OCI-LY7 (cell line): ENCODE measurements at regions not wholly inside any gene's neighbourhood (a gene's known extent, or its start where the extent isn't known, plus 50 kb on each side); places are given as distances from the start of the nearest gene placed in this dataset.
"Not testable (repeated sequence)": the region's sequence is repeated elsewhere in the genome, so short reads cannot be mapped to it uniquely, and the experiment has no call there.

Experiments
- BruUV-seq: library from RNA; stranded (reverse); fragments of 400-500 nt; replicated peaks from 2 replicates; lab custom pipeline; 2021; lab: Mats Ljungman, UMichigan
- CTCF ChIA-PET: fragments of 300-600 bp; sonication (Branson Sonifier 250); formaldehyde crosslinking; loops from one replicate; lab custom pipeline; 2022; ENCODE audit warnings: antibody characterized with exemption; ENCODE audit not compliant: unreplicated experiment; lab: Charles Lee
- POLR2A ChIA-PET: fragments of 300-600 bp; sonication (Branson Sonifier 250); formaldehyde crosslinking; loops from one replicate; lab custom pipeline; 2022; ENCODE audit warnings: antibody characterized with exemption; lab: Charles Lee
- DNase-seq: peaks from one replicate; pipeline ENCODE4 v3.0.0-alpha.2; 2015; ENCODE audit warnings: low spot score
- H2AFZ ChIP-seq: fragments of 200-600 bp; sonication (generic), shearing (Covaris generic); 2 replicates; pipeline ENCODE4 v1.6.1; 2014; ENCODE audit warnings: mild to moderate bottlenecking, antibody characterized with exemption, low read length, moderate library complexity
- H3K27ac ChIP-seq: fragments of 200-600 bp; sonication (generic); 2 replicates; pipeline ENCODE4 v1.5.1; 2014; ENCODE audit warnings: mixed run types, low read depth, mild to moderate bottlenecking, moderate library complexity, low read length, inconsistent platforms; ENCODE audit not compliant: poor library complexity, severe bottlenecking
- H3K36me3 ChIP-seq: fragments of 200-600 bp; sonication (generic); 2 replicates; pipeline ENCODE4 v1.6.1; 2014; ENCODE audit warnings: mild to moderate bottlenecking, antibody characterized with exemption, low read length, moderate library complexity, mixed read lengths; ENCODE audit not compliant: insufficient read depth
- H3K4me1 ChIP-seq: fragments of 200-600 bp; sonication (generic); 2 replicates; pipeline ENCODE4 v1.5.1; 2014; ENCODE audit warnings: mild to moderate bottlenecking, low read length; ENCODE audit not compliant: insufficient read depth, poor library complexity, severe bottlenecking
- H3K4me2 ChIP-seq: fragments of 200-600 bp; sonication (generic); 2 replicates; pipeline ENCODE4 v1.6.1; 2014; ENCODE audit warnings: mild to moderate bottlenecking, low read length
- H3K4me3 ChIP-seq: fragments of 200-600 bp; sonication (generic); 2 replicates; pipeline ENCODE4 v1.5.1; 2014; ENCODE audit warnings: mild to moderate bottlenecking, low read depth, low read length; ENCODE audit not compliant: poor library complexity, severe bottlenecking
- H3K79me2 ChIP-seq: fragments of 200-600 bp; sonication (generic); 2 replicates; pipeline ENCODE4 v1.6.1; 2016; ENCODE audit warnings: low read depth, mild to moderate bottlenecking, low read length, moderate library complexity, mixed read lengths; ENCODE audit not compliant: insufficient read depth
- H3K9me2 ChIP-seq: fragments of 200-600 bp; sonication (generic); 2 replicates; pipeline ENCODE4 v1.6.1; 2016; ENCODE audit warnings: mild to moderate bottlenecking, low read length, mixed read lengths; ENCODE audit not compliant: insufficient read depth
- H3K9me3 ChIP-seq: fragments of 200-600 bp; sonication (generic); 2 replicates; pipeline ENCODE4 v1.6.1; 2014; ENCODE audit warnings: mild to moderate bottlenecking, mixed run types, low read length, mixed read lengths
- H4K20me1 ChIP-seq: fragments of 200-600 bp; sonication (generic); 2 replicates; pipeline ENCODE4 v1.6.1; 2014; ENCODE audit warnings: mild to moderate bottlenecking, antibody characterized with exemption, low read length, moderate library complexity, mixed read lengths; ENCODE audit not compliant: insufficient read depth
- EZH2phosphoT487 ChIP-seq: fragments of 200-600 bp; sonication (generic); IDR thresholded peaks from 2 replicates; pipeline ENCODE4 v1.6.1; 2018; ENCODE audit warnings: low read depth, borderline replicate concordance, mild to moderate bottlenecking, mixed run types, antibody characterized with exemption, low read length, moderate library complexity, mixed read lengths
- intact Hi-C: fragments of 100-400 bp; cut with micrococcal nuclease; formaldehyde crosslinking; loops from one replicate; pipeline ENCODE4 v1.10.0; 2022; ENCODE audit not compliant: unreplicated experiment
- TF ChIP-seq, protein P1 (sequence below): fragments of 200-600 bp; sonication (generic); conservative IDR thresholded peaks from 2 replicates; pipeline ENCODE4 v1.5.1; 2014; ENCODE audit warnings: mild to moderate bottlenecking, antibody characterized with exemption, low read length, moderate library complexity, mixed read lengths

DNA sequence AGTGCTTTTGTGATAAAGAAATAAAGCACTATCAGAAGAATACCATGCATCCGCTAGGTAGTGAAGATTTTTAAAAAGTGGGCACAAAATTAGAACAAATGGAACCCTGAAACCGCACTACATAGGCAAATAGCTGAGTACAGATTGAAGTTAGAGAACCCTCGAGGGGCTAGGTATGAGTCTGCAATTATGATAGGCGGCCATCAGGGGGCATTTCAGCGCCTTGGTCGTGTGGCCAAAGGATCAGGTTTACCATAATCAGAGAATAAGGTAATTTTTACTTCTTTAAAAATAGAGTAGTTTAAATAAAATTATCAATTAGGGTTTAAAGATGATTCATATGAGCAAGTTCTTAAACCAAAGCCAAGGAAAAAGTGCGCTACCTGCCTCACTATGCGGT, 129.8 kb downstream of the TMX1 start:
- peak; percentile 2 for DNase-seq
- no peak overlapping the region for H3K4me2 ChIP-seq
- H3K4me1 ChIP-seq = no peaks in the 10 kb centered on the region
- H3K9me2 ChIP-seq = no peaks in the 10 kb centered on the region
- CTCF ChIA-PET = no interaction called here
- H4K20me1 ChIP-seq = no peaks in the 10 kb centered on the region
- H3K4me3 ChIP-seq = no peak overlapping the region
- no peak overlapping the region for H3K27ac ChIP-seq
- H2AFZ ChIP-seq = no peak overlapping the region
- H3K36me3 ChIP-seq = no peaks in the 10 kb centered on the region
- intact Hi-C loops = no loop called here
- BruUV-seq = no TSS peak
- no peak for TF ChIP-seq EZH2phosphoT487
- TF ChIP-seq, protein P1, sequence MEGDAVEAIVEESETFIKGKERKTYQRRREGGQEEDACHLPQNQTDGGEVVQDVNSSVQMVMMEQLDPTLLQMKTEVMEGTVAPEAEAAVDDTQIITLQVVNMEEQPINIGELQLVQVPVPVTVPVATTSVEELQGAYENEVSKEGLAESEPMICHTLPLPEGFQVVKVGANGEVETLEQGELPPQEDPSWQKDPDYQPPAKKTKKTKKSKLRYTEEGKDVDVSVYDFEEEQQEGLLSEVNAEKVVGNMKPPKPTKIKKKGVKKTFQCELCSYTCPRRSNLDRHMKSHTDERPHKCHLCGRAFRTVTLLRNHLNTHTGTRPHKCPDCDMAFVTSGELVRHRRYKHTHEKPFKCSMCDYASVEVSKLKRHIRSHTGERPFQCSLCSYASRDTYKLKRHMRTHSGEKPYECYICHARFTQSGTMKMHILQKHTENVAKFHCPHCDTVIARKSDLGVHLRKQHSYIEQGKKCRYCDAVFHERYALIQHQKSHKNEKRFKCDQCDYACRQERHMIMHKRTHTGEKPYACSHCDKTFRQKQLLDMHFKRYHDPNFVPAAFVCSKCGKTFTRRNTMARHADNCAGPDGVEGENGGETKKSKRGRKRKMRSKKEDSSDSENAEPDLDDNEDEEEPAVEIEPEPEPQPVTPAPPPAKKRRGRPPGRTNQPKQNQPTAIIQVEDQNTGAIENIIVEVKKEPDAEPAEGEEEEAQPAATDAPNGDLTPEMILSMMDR = peak; percentile 76
- POLR2A ChIA-PET = interaction anchor here (1.1 to 1.6 kb wide), 2 partner anchors 11 to 12 kb away, joined by 5 to 9 read pairs; no protein-coding TSS in a partner anchor
- H3K9me3 ChIP-seq = no peaks in the 10 kb centered on the region
- no peaks in the 10 kb centered on the region for H3K79me2 ChIP-seq

DNA sequence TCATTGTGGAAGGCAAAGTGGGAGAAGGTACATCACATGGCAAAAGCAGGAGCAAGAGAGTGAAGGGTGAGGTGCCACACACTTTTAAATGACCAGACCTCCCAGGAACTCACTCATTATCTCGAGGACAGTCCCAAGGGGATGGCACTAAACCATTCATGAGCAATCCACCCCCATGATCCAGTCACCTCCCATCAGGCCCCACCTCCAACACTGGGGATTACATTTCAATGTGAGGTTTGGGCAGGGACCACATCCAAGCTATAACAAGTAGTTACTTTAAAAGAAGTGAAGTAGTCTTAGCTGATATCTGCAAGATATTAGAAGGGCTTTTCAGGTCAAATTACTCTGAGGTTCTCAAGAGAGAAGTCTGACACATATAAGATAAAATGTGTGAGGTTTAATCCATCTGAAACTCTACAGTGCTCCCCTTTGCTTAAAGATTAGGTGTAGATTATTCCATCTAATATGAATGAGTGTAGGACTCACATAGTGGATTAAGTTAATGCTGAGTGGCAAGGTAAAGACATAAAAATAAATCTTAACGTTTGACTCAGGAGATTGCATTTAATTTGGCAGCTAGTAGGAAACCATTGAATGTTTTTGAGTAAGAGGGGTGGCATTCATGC, 130.8 kb downstream of the TMX1 start:
- Histone ChIP-seq H4K20me1 (no peaks in the 10 kb centered on the region), H2AFZ (no peak overlapping the region), H3K79me2 (no peaks in the 10 kb centered on the region), H3K36me3 (no peaks in the 10 kb centered on the region), H3K9me2 (no peaks in the 10 kb centered on the region), H3K4me3 (no peak overlapping the region), H3K4me2 (no peak overlapping the region), H3K4me1 (no peaks in the 10 kb centered on the region), H3K9me3 (no peaks in the 10 kb centered on the region), H3K27ac (no peak overlapping the region)
- DNase-seq = no peak
- POLR2A ChIA-PET = interaction anchor here (0.6 to 1.6 kb wide), 3 partner anchors 10 to 1365 kb away, joined by 3 to 9 read pairs (median 5); no protein-coding TSS in a partner anchor
- intact Hi-C loops = no loop called here
- CTCF ChIA-PET = no interaction called here
- TF ChIP-seq, protein P1 = no peak
- BruUV-seq = no TSS peak

DNA sequence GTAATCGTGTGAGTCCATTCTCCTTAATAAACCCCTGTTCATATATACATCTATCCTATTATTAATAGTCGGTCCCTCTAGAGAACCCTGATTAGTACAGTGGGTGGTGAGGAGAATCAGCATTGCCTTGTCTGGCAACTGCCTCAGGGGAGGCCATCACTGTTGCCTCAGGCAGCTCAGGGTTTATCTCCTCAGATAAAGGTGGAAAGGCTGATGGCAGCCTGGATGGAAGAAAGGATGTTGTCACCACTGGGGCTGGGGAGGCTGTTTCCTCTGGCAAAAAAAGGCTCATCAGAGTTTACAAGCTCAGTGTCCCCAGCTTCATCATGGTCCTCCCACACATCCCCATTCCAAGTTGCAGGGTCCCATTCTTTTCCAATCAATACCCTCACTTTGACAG, 137.1 kb downstream of the TMX1 start:
- intact Hi-C loops, H3K4me1 ChIP-seq, CTCF ChIA-PET, H4K20me1 ChIP-seq, H3K79me2 ChIP-seq, H2AFZ ChIP-seq, H3K4me3 ChIP-seq, DNase-seq, H3K9me3 ChIP-seq, POLR2A ChIA-PET, H3K4me2 ChIP-seq, H3K27ac ChIP-seq, H3K36me3 ChIP-seq, H3K9me2 ChIP-seq, BruUV-seq: not testable (repeated sequence)
